ENCODE measurements at regions not wholly inside any gene's neighbourhood (a gene's known extent, or its start where the extent isn't known, plus 50 kb on each side); places are given as distances from the start of the nearest gene placed in this dataset.

DNA sequence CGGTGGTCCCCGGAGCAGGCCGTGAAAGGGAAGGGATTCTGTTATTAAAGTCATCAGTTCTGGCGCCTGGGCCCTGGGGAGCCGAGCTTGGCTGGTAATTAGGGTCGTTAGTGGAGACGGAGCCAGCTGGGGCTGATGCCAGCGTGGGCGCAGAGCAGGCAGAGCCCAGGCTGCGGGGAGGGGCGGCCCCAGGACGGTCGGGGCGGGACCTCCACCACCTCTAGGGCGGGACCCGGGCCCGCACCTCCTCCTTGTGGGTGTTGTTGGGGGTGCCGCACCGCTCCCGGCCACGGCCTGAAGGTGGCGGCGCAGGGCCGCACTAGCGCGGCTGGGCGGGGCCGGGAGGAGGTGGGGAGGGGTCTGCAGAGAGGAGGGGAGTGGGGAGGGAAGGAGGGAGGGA, 470.6 kb downstream of the PTPRU start:
- H3K9me3 ChIP-seq (ENCODE audit: control insufficient read depth in 4 of 4, low read length in 3 of 4): no peaks in the 10 kb centered on the region
- no peak overlapping the region for H3K9ac ChIP-seq (ENCODE audit: low read depth in 1 of 2, low read length in 2 of 2)
- 4% methylated on average over 28 of the region's 28 CpGs for WGBS
- H3K4me1 ChIP-seq (ENCODE audit: control insufficient read depth in 4 of 4, insufficient read depth in 4 of 4, low read length in 3 of 4): no peaks in the 10 kb centered on the region
- H3K36me3 ChIP-seq (ENCODE audit: control insufficient read depth in 4 of 4, insufficient read depth in 3 of 4, low read depth in 1 of 4, low read length in 3 of 4): no peaks in the 10 kb centered on the region
- TF ChIP-seq, protein P1, sequence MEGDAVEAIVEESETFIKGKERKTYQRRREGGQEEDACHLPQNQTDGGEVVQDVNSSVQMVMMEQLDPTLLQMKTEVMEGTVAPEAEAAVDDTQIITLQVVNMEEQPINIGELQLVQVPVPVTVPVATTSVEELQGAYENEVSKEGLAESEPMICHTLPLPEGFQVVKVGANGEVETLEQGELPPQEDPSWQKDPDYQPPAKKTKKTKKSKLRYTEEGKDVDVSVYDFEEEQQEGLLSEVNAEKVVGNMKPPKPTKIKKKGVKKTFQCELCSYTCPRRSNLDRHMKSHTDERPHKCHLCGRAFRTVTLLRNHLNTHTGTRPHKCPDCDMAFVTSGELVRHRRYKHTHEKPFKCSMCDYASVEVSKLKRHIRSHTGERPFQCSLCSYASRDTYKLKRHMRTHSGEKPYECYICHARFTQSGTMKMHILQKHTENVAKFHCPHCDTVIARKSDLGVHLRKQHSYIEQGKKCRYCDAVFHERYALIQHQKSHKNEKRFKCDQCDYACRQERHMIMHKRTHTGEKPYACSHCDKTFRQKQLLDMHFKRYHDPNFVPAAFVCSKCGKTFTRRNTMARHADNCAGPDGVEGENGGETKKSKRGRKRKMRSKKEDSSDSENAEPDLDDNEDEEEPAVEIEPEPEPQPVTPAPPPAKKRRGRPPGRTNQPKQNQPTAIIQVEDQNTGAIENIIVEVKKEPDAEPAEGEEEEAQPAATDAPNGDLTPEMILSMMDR (IDR thresholded peaks at IDR 0.05; ENCODE audit: low read depth, low read length, missing input control): no peak
- TF ChIP-seq RXRA (IDR thresholded peaks at IDR 0.05) (no peak), RAD21 (IDR thresholded peaks at IDR 0.05) (no peak), HNF4A (conservative IDR thresholded peaks at IDR 0.05) (no peak), GABPA (IDR thresholded peaks at IDR 0.05 in 1 of 2, conservative IDR thresholded peaks at IDR 0.05 in 1 of 2) (no peak), FOXA1 (IDR thresholded peaks at IDR 0.05) (no peak), FOXA2 (IDR thresholded peaks at IDR 0.05) (no peak), NR2F2 (IDR thresholded peaks at IDR 0.05) (no peak), EGR1 (IDR thresholded peaks at IDR 0.05; ENCODE audit: low read depth in 2 of 2) (no peak), HNF4G (IDR thresholded peaks at IDR 0.05) (no peak), JUND (IDR thresholded peaks at IDR 0.05) (no peak), YY1 (IDR thresholded peaks at IDR 0.05) (no peak), SP1 (IDR thresholded peaks at IDR 0.05) (no peak)
- TF ChIP-seq, protein P2, sequence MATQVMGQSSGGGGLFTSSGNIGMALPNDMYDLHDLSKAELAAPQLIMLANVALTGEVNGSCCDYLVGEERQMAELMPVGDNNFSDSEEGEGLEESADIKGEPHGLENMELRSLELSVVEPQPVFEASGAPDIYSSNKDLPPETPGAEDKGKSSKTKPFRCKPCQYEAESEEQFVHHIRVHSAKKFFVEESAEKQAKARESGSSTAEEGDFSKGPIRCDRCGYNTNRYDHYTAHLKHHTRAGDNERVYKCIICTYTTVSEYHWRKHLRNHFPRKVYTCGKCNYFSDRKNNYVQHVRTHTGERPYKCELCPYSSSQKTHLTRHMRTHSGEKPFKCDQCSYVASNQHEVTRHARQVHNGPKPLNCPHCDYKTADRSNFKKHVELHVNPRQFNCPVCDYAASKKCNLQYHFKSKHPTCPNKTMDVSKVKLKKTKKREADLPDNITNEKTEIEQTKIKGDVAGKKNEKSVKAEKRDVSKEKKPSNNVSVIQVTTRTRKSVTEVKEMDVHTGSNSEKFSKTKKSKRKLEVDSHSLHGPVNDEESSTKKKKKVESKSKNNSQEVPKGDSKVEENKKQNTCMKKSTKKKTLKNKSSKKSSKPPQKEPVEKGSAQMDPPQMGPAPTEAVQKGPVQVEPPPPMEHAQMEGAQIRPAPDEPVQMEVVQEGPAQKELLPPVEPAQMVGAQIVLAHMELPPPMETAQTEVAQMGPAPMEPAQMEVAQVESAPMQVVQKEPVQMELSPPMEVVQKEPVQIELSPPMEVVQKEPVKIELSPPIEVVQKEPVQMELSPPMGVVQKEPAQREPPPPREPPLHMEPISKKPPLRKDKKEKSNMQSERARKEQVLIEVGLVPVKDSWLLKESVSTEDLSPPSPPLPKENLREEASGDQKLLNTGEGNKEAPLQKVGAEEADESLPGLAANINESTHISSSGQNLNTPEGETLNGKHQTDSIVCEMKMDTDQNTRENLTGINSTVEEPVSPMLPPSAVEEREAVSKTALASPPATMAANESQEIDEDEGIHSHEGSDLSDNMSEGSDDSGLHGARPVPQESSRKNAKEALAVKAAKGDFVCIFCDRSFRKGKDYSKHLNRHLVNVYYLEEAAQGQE (IDR thresholded peaks at IDR 0.05): no peak
- TF ChIP-seq, protein P3, sequence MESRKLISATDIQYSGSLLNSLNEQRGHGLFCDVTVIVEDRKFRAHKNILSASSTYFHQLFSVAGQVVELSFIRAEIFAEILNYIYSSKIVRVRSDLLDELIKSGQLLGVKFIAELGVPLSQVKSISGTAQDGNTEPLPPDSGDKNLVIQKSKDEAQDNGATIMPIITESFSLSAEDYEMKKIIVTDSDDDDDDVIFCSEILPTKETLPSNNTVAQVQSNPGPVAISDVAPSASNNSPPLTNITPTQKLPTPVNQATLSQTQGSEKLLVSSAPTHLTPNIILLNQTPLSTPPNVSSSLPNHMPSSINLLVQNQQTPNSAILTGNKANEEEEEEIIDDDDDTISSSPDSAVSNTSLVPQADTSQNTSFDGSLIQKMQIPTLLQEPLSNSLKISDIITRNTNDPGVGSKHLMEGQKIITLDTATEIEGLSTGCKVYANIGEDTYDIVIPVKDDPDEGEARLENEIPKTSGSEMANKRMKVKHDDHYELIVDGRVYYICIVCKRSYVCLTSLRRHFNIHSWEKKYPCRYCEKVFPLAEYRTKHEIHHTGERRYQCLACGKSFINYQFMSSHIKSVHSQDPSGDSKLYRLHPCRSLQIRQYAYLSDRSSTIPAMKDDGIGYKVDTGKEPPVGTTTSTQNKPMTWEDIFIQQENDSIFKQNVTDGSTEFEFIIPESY (IDR thresholded peaks at IDR 0.05): no peak
- TF ChIP-seq, protein P4, sequence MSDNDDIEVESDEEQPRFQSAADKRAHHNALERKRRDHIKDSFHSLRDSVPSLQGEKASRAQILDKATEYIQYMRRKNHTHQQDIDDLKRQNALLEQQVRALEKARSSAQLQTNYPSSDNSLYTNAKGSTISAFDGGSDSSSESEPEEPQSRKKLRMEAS (IDR thresholded peaks at IDR 0.05): no peak
- no peak overlapping the region for H3K4me3 ChIP-seq (ENCODE audit: low read depth in 1 of 3, low read length in 3 of 3)
- H3K27me3 ChIP-seq (ENCODE audit: control insufficient read depth in 4 of 4, insufficient read depth in 4 of 4, low read length in 3 of 4): peaks cover 0 to 10% (median 0%) of the 10 kb centered on the region in 4 donors
- no peak overlapping the region for H3K27ac ChIP-seq (ENCODE audit: low read depth in 1 of 2, low read length in 2 of 2)
- DNase-seq (ENCODE audit: low spot score): no peak

DNA sequence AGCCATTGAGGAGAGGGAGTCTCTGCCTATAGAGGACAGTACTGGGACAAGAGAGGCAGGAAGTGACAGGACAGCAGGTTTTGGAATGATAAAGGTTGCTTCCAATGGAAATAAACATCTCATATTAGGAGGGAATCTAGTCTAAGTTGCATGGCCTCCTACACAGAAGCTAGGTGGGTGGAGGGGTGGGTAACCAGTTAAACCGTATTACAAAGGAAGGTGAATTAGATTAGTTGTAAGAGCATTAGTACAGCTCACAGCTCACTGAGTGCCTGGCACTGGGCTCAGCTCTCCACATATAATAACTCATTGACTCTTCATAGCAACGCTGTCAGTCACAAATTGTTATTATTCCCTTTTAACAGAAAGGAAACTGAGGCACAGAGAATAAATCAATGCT, 468.1 kb downstream of the PTPRU start:
- TF ChIP-seq NR2F2 (IDR thresholded peaks at IDR 0.05): no peak
- no peaks in the 10 kb centered on the region for H3K36me3 ChIP-seq (ENCODE audit: control insufficient read depth in 4 of 4, insufficient read depth in 3 of 4, low read depth in 1 of 4, low read length in 3 of 4)
- no peak overlapping the region for H3K9ac ChIP-seq (ENCODE audit: low read depth in 1 of 2, low read length in 2 of 2)
- H3K27me3 ChIP-seq (ENCODE audit: control insufficient read depth in 4 of 4, insufficient read depth in 4 of 4, low read length in 3 of 4): peaks cover 0 to 8% (median 0%) of the 10 kb centered on the region in 4 donors
- no peaks in the 10 kb centered on the region for H3K9me3 ChIP-seq (ENCODE audit: control insufficient read depth in 4 of 4, low read length in 3 of 4)
- 53% methylated on average over 2 of the region's 2 CpGs for WGBS
- H3K4me3 ChIP-seq (ENCODE audit: low read depth in 1 of 3, low read length in 3 of 3): no peak overlapping the region
- no peaks in the 10 kb centered on the region for H3K4me1 ChIP-seq (ENCODE audit: control insufficient read depth in 4 of 4, insufficient read depth in 4 of 4, low read length in 3 of 4)
- H3K27ac ChIP-seq (ENCODE audit: low read depth in 1 of 2, low read length in 2 of 2): no peak overlapping the region
- no peak for DNase-seq (ENCODE audit: low spot score)
